ENCODE measurements at regions not wholly inside any gene's neighbourhood (a gene's known extent, or its start where the extent isn't known, plus 50 kb on each side); places are given as distances from the start of the nearest gene placed in this dataset.

DNA sequence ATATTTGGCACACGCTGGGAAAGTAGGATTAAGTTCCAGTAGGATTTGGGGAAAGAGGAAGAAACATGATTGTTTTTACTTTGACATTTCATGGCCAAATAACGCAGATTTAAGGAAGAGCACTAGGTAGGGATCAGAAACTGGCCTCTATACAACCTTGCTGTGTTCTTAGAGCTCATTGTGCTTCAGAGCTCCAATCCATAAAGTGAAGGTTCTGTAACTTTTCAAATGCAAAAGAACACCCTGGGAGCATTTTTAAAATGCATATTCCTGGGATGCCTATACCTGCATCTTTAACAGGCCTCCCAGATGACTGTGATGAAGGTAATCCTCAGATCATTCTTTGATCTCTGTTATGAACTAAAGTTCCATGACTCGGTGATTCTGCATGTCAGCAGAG is 77.1 kb downstream of the YIPF5 start:
- peaks cover 0 to 16% (median 15%) of the 10 kb centered on the region in 4 donors for H3K4me1 ChIP-seq
- H3K9me3 ChIP-seq = no peaks in the 10 kb centered on the region
- no peak overlapping the region for H3K4me3 ChIP-seq
- TF ChIP-seq POLR2AphosphoS5 (IDR thresholded peaks at IDR 0.05) = no peak
- no peak for TF ChIP-seq POLR2A (IDR thresholded peaks at IDR 0.05)
- TF ChIP-seq EP300 (IDR thresholded peaks at IDR 0.05) = no peak
- TF ChIP-seq, protein P1, sequence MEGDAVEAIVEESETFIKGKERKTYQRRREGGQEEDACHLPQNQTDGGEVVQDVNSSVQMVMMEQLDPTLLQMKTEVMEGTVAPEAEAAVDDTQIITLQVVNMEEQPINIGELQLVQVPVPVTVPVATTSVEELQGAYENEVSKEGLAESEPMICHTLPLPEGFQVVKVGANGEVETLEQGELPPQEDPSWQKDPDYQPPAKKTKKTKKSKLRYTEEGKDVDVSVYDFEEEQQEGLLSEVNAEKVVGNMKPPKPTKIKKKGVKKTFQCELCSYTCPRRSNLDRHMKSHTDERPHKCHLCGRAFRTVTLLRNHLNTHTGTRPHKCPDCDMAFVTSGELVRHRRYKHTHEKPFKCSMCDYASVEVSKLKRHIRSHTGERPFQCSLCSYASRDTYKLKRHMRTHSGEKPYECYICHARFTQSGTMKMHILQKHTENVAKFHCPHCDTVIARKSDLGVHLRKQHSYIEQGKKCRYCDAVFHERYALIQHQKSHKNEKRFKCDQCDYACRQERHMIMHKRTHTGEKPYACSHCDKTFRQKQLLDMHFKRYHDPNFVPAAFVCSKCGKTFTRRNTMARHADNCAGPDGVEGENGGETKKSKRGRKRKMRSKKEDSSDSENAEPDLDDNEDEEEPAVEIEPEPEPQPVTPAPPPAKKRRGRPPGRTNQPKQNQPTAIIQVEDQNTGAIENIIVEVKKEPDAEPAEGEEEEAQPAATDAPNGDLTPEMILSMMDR (IDR thresholded peaks at IDR 0.05) = no peak
- DNase-seq = no peak
- intact Hi-C loops (cut with DNase I) = no loop called here
- WGBS, 2 donors = 78 to 81% methylated on average over 3 of the region's 3 CpGs
- H3K27ac ChIP-seq = no peak overlapping the region
- no peaks in the 10 kb centered on the region for H3K36me3 ChIP-seq
- no peaks in the 10 kb centered on the region for H3K27me3 ChIP-seq

DNA sequence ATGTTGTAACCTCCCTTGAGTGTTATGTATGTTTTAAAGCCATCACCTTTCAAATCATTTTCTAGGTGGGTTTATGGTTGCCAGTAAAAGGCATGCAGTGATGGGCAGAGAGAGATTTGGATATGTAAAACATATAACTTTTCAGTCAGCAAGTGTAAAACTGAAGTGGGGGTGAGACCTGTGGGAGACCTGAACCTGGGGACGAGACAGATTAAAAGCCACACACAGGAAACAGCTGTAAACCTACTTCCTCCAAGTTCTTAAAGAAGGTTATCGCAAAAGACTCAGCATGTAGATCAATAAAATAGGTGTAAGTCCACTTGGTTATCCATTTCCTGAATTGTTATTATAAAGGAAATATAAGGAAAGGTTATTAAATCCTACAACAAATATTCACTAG is 76.6 kb downstream of the YIPF5 start:
- 49 to 72% methylated on average over 2 of the region's 2 CpGs for WGBS, 2 donors
- H3K4me1 ChIP-seq = peaks cover 0 to 11% (median 11%) of the 10 kb centered on the region in 4 donors
- no peaks in the 10 kb centered on the region for H3K27me3 ChIP-seq
- no peak for DNase-seq
- no peaks in the 10 kb centered on the region for H3K36me3 ChIP-seq
- intact Hi-C loops (cut with DNase I) = no loop called here
- no peak overlapping the region for H3K27ac ChIP-seq
- TF ChIP-seq POLR2A (IDR thresholded peaks at IDR 0.05) (no peak), POLR2AphosphoS5 (IDR thresholded peaks at IDR 0.05) (no peak), EP300 (IDR thresholded peaks at IDR 0.05) (no peak)
- TF ChIP-seq, protein P1 (IDR thresholded peaks at IDR 0.05) = no peak
- no peak overlapping the region for H3K4me3 ChIP-seq
- H3K9me3 ChIP-seq = no peaks in the 10 kb centered on the region

DNA sequence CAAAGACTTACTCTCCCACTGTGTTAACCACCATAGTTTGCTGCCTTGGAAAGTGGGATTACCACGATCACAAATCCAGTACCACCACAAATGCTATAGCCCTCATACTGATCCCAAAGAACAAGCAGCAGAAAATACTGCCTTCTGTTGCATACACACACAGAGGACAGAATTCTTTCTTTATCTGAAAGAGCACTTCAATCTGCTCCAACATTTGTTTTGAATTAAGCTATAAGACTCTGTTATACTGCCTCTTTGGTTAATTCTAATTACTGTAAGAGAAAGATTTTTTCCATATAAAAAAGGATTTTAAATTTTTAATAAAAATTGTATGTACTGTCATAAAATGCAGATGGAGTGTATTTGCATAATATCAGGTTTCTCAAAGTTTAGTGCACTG is 69.8 kb downstream of the YIPF5 start:
- Histone ChIP-seq H3K36me3 (no peaks in the 10 kb centered on the region), H3K9me3 (no peaks in the 10 kb centered on the region), H3K4me3 (no peak overlapping the region), H3K27ac (no peak overlapping the region), H3K27me3 (no peaks in the 10 kb centered on the region), H3K4me1 (peaks cover 0 to 19% (median 4%) of the 10 kb centered on the region in 4 donors)
- TF ChIP-seq POLR2A (IDR thresholded peaks at IDR 0.05) (no peak), POLR2AphosphoS5 (IDR thresholded peaks at IDR 0.05) (no peak), EP300 (IDR thresholded peaks at IDR 0.05) (no peak)
- TF ChIP-seq, protein P1 (IDR thresholded peaks at IDR 0.05) = no peak
- no peak for DNase-seq
- 85 to 92% methylated on average over 1 of the region's 1 CpG for WGBS, 2 donors
- intact Hi-C loops (cut with DNase I) = no loop called here

DNA sequence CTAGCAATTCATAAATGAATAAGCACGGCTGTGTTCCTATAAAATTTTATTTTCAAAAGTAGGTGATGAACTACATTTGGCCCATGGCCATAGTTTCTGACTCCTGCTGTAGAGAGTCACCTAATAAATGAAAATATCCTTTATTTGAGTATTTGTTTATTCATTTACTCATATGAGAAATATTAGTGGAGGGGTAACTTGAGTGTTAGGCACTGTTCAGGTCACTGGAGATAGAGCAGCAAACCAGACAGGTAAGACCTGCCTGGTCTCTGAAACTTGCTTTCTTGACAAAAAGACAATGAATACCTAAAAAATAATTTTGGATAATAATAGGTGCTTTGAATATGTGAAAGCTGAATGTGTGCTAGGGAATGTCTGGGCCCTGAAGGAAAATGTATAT is 68.8 kb downstream of the YIPF5 start:
- Histone ChIP-seq H3K9me3 (no peaks in the 10 kb centered on the region), H3K27ac (peak overlapping the region in 1 of 4 donors; percentile 66), H3K36me3 (no peaks in the 10 kb centered on the region), H3K27me3 (no peaks in the 10 kb centered on the region), H3K4me3 (no peak overlapping the region), H3K4me1 (peaks cover 0 to 19% (median 4%) of the 10 kb centered on the region in 4 donors)
- TF ChIP-seq POLR2A (IDR thresholded peaks at IDR 0.05) = no peak
- no peak for TF ChIP-seq POLR2AphosphoS5 (IDR thresholded peaks at IDR 0.05)
- WGBS, 2 donors = 54 to 84% methylated on average over 1 of the region's 1 CpG
- no peak for DNase-seq
- intact Hi-C loops (cut with DNase I) = no loop called here

DNA sequence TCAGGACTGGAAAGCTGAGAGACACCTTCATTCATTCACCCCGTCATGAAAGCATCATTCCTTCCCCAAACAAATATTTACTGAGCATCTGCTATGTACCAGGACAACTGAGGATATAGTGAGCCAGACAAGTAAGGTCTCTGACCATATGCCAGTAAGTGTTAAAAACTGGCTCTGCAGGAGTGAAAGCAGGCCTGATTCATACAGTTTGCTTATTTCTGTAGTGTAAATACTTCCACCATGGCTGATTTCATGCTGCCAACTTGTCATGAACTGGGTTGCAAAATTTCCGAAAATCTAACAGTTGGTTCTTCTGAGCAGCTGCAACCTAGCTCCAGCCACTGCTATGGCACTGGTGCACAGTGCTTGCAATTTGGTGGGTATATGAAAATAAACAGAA is 68.1 kb downstream of the YIPF5 start:
- Histone ChIP-seq H3K4me1 (peaks cover 0 to 19% (median 4%) of the 10 kb centered on the region in 4 donors), H3K36me3 (no peaks in the 10 kb centered on the region), H3K9me3 (no peaks in the 10 kb centered on the region), H3K4me3 (no peak overlapping the region), H3K27me3 (no peaks in the 10 kb centered on the region), H3K27ac (peak overlapping the region in 1 of 4 donors; percentile 66)
- WGBS, 2 donors = 66 to 84% methylated on average over 2 of the region's 2 CpGs
- intact Hi-C loops (cut with DNase I) = no loop called here
- TF ChIP-seq EP300 (IDR thresholded peaks at IDR 0.05) (no peak), POLR2AphosphoS5 (IDR thresholded peaks at IDR 0.05) (peak in 1 of 4 donors; percentile 22), POLR2A (IDR thresholded peaks at IDR 0.05) (no peak)
- TF ChIP-seq, protein P1 (IDR thresholded peaks at IDR 0.05) = no peak
- DNase-seq = no peak
